ENCODE measurements at regions not wholly inside any gene's neighbourhood (a gene's known extent, or its start where the extent isn't known, plus 50 kb on each side); places are given as distances from the start of the nearest gene placed in this dataset.

DNA sequence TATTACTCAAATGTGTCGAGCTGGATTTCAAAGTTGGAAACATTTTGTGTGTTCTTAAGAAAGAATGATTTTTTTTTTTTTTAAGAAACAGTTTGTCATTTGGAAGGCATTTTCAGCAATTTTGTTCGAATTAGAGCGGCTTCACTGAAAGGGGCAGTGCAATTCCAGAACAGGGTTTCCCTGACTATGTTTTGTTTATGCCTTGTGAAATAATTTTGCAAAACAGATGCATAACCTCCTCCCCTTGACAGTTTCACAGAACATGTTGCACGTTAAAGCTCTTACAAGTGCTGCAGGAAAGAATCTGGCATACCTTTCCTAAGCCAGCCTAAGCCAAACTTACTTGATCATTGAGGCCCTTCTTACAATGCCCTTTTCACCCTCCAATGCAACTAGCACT lies 216.0 kb upstream of the SSTR4 start:
- TF ChIP-seq YY1 (IDR thresholded peaks at IDR 0.05; ENCODE audit: insufficient read depth, insufficient read length) = no peak
- no peak for TF ChIP-seq ZNF274 (IDR thresholded peaks at IDR 0.05; ENCODE audit: low read depth, low read length)
- TF ChIP-seq SUZ12 (IDR thresholded peaks at IDR 0.05; ENCODE audit: extremely low read depth, insufficient read depth, insufficient read length) = no peak
